ENCODE measurements at regions not wholly inside any gene's neighbourhood (a gene's known extent, or its start where the extent isn't known, plus 50 kb on each side); places are given as distances from the start of the nearest gene placed in this dataset.

DNA sequence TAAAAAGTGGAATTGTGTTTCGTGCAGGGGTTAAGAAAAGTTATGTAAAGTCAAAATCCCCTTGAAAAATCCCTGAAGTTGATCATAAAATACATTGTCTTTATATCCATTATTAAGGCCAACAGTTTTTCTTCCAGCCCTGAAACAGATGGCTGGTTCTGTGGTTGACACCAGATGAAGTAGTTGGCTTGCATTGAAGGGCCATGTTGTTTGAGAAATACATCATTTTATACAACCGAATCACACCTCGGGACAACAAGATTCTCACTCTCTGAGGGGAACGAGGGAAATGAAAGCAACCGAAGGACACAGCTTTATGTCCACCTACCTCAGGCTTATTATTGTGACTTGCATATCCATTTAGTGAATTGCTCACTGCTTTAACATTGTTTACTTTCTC lies 126.0 kb upstream of the MITF start:
- TF ChIP-seq POLR2AphosphoS5 (IDR thresholded peaks at IDR 0.05; ENCODE audit: low read depth, low read length): no peak
- TF ChIP-seq SIN3A (IDR thresholded peaks at IDR 0.05; ENCODE audit: borderline replicate concordance, insufficient read depth, low read length): no peak
- TF ChIP-seq TAF1 (IDR thresholded peaks at IDR 0.05; ENCODE audit: borderline replicate concordance, insufficient read depth, low read length): no peak

Data from PFSK-1 (cell line).